GM19328 (cell line): ENCODE measurements at regions not wholly inside any gene's neighbourhood (a gene's known extent, or its start where the extent isn't known, plus 50 kb on each side); places are given as distances from the start of the nearest gene placed in this dataset.
"Not testable (repeated sequence)": the region's sequence is repeated elsewhere in the genome, so short reads cannot be mapped to it uniquely, and the experiment has no call there.

ENCODE experiments used
- ATAC-seq: cut with Tn5 transposase; IDR thresholded peaks from one replicate; pipeline ENCODE4 v1.9.1; 2021; ENCODE audit warnings: mild to moderate bottlenecking, moderate library complexity; ENCODE audit not compliant: unreplicated experiment

- no peak for ATAC-seq
These were observed 115.3 kb downstream of the LTN1 start for GRCh38 chr21:28877318-28877884.

- no peak for ATAC-seq
These were observed 117.6 kb downstream of the LTN1 start for GRCh38 chr21:28875078-28875477.

- ATAC-seq: no peak
These were observed 120.5 kb downstream of the LTN1 start for GRCh38 chr21:28872218-28872617.

GRCh38 chr21:28871388-28872010, 121.2 kb downstream of the LTN1 start:
- ATAC-seq: no peak

GRCh38 chr21:28867401-28867800, 125.3 kb downstream of the LTN1 start:
- no peak for ATAC-seq

GRCh38 chr21:28865488-28866186, 127.0 kb downstream of the LTN1 start:
- ATAC-seq: no peak

GRCh38 chr21:28858424-28858823, 134.3 kb downstream of the LTN1 start:
- no peak for ATAC-seq

- no peak for ATAC-seq
These were observed 134.9 kb downstream of the LTN1 start for GRCh38 chr21:28857752-28858151.

- no peak for ATAC-seq
These were observed 136.0 kb downstream of the LTN1 start for GRCh38 chr21:28856588-28857250.

- ATAC-seq: no peak
These were observed 140.0 kb downstream of the LTN1 start for GRCh38 chr21:28852706-28853105.

- no peak for ATAC-seq
These were observed 141.0 kb downstream of the LTN1 start for GRCh38 chr21:28851645-28852044.

- not testable (repeated sequence) for ATAC-seq
These were observed 153.4 kb downstream of the LTN1 start for GRCh38 chr21:28839237-28839636.

- ATAC-seq: not testable (repeated sequence)
These were observed 155.3 kb downstream of the LTN1 start for GRCh38 chr21:28837426-28837825.

GRCh38 chr21:28836588-28836987, 156.1 kb downstream of the LTN1 start:
- not testable (repeated sequence) for ATAC-seq

- ATAC-seq: no peak
These were observed 158.1 kb downstream of the LTN1 start for GRCh38 chr21:28834335-28835238.

GRCh38 chr21:28833609-28834008, 159.1 kb downstream of the LTN1 start:
- ATAC-seq: no peak

GRCh38 chr21:28833182-28833581, 159.5 kb downstream of the LTN1 start:
- no peak for ATAC-seq

- ATAC-seq: no peak
These were observed 160.0 kb downstream of the LTN1 start for GRCh38 chr21:28832715-28833061.

- ATAC-seq: no peak
These were observed 160.5 kb downstream of the LTN1 start for GRCh38 chr21:28832013-28832714.

- ATAC-seq: no peak
These were observed 163.7 kb downstream of the LTN1 start for GRCh38 chr21:28828981-28829380.
